A172 (cell line): ENCODE measurements at regions not wholly inside any gene's neighbourhood (a gene's known extent, or its start where the extent isn't known, plus 50 kb on each side); places are given as distances from the start of the nearest gene placed in this dataset.

ENCODE experiments used
- DNase-seq: peaks from one replicate; pipeline ENCODE4 v3.0.0-alpha.2; 2015; ENCODE audit warnings: low spot score

DNA sequence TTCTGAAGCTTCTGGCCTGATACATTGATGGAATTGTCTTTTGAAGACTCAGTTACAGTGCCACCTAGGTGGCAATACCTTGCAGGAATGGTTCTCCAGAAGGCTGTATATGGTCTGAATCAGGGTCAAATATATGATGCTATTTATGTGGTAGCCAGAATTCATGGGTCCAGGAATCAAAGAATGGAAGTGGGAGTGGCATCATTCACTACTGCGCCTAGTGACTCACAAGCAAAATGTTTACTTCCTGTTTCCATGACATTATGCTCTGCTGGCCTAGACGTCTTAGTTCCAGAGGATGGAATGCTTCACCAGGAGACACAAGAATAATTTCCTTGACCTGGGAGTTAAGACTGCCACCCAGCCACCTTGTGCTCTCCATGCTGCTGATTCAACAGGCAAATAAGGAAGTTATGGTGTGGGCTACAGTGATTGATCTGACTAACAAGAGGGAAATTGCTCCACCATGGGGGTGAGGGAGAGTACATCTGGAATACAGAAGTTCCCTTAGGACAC lies 491.8 kb downstream of the ETS1 start:
- peak; percentile 76 for DNase-seq

- no peak for DNase-seq
Measured at GRCh38 chr11:128093689-128094088, 493.7 kb downstream of the ETS1 start.

DNA sequence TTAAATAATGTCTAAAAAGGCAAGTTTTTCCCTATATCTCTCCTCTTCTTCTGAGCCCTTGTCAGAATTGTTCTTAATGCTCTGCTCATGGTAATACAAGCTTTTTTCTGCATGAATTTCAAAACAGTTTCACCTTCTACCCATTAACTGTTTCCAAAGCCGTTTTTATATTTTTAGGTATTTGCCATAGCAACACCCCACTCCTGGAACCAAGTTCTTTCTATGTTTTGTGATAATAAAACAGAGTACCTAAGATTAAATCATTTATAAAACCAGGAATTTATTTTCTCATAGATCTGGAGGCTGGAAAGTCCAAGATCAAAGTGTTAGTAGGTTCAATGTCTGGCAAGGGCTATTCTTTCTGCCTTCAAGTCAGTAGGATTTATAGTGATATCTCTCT lies 497.4 kb downstream of the ETS1 start:
- DNase-seq, result no peak

- no peak for DNase-seq
Measured at GRCh38 chr11:128086794-128087193, 500.6 kb downstream of the ETS1 start.

GRCh38 chr11:128085276-128085675 lies 502.1 kb downstream of the ETS1 start:
- DNase-seq, result no peak

DNA sequence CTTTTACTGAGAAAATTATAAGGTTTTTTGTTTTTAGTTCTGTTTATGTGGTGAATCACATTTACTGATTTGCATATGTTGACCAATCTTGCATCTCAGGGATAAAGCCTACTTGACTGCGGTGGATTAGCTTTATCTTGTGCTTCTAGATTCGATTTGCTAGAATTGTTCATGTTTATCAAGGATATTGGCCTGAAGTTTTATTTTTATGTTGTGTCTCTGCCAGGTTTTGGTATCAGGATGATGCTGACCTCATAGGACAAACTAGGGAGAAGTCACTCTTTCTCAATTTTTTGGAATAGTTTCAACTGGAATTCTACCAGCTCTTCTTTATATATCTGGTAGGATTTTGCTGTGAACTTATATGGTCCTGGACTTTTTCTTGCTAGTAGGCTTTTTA lies 504.8 kb downstream of the ETS1 start:
- DNase-seq, result no peak

GRCh38 chr11:128069665-128070064 lies 517.7 kb downstream of the ETS1 start:
- no peak for DNase-seq

DNA sequence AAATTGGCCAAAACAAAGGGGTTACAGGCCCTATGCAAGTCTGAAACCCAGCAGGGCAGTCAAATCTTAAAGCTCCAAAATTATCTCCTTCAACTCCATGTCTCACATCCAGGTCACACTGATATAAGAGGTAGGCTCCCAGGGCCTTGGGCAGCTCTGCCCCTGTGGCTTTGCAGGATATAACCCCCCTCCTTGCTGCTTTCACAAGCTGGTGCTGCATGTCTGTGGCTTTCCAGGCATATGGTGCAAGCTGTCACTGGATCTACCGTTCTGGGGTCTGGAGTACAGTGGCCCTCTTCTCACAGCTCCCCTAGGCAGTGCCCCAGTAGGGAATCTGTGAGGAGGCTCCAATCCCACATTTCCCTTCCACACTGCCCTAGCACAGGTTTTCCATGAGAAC lies 519.6 kb downstream of the ETS1 start:
- DNase-seq, result no peak

DNA sequence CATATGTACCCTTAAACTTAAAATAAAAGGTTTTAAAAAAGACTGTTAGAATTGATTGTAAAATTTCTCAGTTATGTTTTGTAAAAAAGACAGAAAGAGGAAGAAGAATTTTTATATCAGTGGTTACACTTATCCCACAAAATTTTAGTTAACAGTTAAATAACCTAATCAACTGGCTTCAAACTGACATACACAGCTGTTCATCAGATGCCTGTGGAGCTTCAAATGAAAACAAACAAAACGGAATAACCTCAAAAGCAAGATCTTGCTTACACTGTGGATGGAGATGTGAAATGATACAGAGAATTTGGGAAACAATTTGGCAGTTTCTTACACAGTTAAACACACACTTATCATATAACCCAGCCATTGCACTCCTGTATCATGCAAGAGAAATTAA lies 521.0 kb downstream of the ETS1 start:
- DNase-seq, result no peak

DNA sequence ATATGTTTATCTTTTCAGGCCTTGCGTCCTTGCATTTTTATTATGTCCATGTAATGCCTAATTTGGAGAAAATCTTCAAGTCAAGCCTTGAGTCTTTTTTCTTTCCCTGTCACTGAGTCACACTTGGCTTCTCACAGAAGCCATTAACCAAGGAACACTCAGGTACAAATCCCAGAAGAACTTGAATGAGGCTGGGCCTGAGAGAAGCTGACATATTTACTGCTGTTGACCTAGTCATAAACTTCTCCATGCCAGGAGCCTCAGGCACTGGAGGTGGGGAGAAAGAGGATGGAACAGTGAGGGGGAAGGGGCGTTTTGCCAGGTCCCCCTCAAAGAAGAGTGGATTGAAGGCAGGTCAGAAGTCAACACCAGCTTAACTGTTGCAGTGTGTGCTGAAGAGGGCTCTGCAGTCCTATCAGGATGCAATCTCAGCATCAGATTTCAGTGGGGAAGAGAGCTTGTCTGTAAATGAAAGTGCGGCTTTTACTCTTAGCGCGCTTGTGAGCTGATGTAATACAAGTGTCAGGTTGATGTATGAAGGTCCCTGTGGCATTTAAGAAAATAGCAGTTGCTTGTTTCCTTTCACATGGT lies 526.0 kb downstream of the ETS1 start:
- DNase-seq, result peak; percentile 75

DNA sequence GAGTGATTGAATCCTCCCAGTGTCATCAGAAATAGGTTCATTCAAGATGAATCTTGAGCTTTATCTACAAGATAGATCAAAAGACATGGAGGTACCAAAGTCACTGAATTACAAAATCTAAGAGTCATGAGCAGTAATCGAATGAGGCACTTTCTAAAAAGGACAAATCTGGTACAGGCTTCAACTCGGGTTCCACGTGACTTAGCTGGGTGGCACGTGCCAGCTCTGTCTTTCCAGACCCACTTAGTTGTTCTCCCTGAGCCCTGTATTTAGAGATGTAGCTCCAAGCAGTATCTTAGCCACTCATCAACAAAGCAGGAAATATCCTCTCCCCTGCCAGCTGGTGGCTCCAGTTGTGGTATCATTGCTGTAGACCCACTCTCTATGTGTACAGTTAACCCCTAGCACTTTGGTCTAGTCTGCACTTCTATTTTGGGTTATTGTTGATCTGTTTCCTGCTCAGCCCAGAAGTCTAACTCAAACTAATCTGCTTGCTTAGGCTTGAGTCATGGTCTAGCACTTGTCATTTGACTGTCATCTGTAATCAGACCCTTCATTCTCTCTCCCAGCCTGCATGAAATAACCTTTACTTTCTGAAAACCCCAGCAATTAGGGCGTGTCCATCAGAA lies 528.7 kb downstream of the ETS1 start:
- no peak for DNase-seq

DNA sequence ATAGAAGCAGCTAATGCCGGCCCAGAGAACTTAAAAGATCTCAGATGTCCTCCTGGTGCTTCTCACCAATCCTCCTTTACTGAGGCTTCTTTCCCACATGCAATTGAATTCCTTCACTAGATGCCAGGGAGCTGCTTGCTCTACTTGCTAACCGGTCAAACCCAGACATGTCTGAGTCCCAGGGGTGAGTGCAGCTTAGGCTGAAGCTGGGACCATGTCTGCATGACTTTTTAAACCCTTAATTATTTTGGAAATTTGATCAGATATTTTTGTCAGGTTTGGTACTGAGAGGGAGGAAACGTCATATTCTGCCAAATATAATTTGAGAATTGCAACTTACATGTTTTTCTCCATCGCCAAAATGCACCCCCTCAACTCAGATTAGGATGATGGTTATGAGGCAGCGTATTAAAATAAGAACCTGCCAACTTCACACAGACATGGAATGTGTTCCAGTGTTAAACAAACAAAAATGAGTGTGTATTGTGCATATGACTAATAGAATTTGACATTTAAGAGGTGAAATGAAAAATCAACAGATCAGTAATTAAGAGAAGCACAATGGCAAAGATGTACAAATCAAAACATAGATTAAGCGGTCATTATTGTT lies 529.5 kb downstream of the ETS1 start:
- DNase-seq, result no peak

DNA sequence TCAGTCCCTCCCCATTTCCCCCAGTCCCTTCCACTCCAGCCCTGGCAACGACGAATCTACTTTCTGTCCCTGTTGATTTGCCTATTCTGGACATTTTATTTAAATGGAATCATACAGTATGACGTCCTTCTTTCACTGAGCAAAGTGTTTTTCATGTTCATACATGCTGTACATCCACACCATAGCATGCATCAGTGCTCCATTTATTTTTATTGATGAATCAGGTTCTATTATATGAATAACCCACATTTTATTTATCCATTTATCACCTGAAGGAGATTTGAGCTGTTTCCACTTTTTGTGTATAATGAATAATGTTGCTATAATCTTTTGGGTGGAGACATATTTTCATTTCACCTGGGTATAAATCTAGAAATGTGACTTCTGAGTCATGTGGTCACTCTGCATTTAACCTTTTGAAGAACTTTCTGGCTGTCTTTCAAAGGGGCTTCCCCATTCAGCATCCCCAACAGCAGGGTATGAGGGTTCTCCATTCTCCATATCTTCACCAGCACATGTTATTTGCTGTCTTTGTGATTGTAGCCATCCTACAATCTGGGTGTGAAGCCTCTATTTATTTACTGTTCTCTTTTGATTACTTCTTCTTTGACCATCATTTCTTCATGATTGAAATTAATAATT lies 531.7 kb downstream of the ETS1 start:
- DNase-seq, result no peak

DNA sequence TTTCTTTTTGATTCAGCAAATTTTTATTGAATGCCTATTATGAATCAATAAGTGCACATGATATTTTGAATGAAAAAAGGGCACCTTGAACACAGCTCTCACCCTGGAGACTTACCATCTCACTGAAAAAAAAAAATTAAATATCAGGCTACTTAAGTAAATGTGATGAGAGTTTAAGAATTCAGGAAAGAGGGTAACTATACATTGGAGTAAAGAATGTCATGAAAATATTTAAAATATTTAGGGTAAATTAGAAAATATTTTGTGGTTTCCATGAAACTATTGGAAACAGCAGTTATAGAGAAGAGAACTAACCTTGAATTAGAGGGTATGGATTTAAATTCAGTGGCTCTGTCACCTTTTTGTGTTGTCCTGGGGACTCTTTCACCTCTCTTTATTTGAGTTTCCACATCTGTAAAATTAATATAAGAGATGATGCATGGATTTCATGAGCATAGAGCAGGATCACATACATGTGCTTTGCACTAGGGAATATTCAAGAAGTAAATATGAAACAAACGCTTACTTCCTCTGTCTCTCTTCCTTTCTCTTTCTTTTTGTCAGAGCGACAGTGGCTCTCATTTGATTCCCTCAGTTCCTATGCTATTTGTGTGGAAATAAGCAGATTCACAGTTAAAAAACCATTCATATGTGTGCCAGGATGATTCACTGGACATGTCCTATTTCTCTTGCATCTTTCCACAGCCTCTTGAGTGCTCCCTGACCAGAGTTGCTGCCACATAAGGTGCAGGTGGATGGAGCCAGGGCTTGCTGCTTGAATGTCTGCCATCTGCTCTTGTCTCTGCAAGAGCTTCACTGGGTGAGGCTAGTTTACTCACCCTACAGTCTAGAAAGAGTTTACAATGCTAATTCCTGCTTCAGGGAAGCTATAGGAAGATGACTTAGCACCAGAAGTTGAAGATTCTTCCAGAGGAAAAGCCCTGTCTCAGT lies 533.1 kb downstream of the ETS1 start:
- no peak for DNase-seq

GRCh38 chr11:128052912-128053641 lies 534.3 kb downstream of the ETS1 start:
- DNase-seq, result peak; percentile 66

GRCh38 chr11:128048121-128048520 lies 539.2 kb downstream of the ETS1 start:
- DNase-seq, result no peak

DNA sequence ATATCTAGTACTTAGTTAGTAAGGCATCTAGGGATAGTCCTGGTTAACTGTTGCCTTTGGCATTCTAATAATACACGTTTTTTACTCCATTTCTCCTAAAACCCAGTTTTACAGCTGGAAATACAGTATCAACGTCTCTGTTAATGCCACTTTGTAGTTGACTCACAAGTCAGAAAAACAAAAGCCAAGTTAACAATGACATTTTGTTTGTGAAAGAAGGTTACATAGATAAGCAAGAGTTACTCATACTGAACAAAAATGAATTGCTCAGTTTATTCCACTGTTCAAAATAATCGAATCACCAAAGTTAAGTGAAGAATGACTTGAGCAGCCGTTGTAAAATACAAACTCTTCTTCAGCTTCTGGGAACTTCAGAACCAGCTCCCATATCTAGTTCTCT lies 540.3 kb downstream of the ETS1 start:
- no peak for DNase-seq

DNA sequence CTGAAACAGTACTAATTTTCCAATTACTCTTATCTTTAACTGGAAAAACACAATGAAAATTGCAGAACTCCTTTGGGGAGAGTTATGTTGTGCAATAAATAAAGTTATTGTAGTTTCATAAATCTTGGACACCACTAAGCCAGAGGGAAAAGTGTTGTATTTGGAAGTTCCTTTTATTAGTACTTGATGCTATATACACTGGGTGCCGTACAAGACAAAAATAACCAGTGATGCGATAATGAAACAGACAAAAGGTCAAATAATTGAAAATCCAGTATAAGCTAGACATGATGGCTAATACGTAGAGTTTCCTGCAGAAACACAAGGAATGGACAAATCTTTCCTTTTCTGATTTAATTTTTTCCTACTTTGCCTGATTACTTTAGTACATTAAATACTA lies 541.1 kb downstream of the ETS1 start:
- DNase-seq, result no peak

DNA sequence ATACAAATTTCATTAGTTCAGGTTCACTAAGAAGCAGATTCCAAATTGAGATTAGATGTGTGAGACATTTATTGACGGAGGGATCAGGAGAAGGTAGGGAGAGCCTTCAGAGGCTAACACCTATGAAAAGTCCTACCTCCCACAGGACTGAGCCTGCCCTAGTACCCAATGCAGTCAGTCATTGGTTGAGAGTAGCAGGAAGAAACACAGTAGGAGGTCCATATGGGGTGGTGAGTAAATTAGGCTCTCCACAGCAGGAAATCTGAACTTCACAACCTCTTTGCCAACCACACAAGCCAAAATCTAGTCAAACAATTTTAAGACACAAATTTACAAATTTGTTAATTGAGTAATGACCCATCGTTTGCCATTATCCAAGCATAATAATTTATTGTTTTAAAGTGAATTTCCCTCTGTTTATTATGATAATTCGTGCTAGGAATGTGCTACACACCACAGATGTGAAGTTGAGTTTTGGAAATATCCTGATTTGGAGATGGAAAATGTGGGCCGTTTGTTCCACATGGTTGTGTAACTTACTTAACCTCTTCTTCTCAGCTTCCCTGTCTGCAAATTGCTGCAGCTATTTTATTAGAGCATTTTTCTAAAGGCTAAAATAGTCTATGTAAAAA lies 542.1 kb downstream of the ETS1 start:
- DNase-seq, result no peak

- no peak for DNase-seq
Measured at GRCh38 chr11:128042290-128042751, 545.0 kb downstream of the ETS1 start.
